H1 (cell line): ENCODE measurements at regions not wholly inside any gene's neighbourhood (a gene's known extent, or its start where the extent isn't known, plus 50 kb on each side); places are given as distances from the start of the nearest gene placed in this dataset.
A peak's percentile ranks its signal among the peaks of the same experiment; 100 is the strongest.

Experiments
- CTCF ChIA-PET: fragments of 300-600 bp; sonication (Branson Sonifier 250); formaldehyde crosslinking; loops from one replicate; lab custom pipeline; 2021; ENCODE audit not compliant: partially characterized antibody; lab: Charles Lee
- POLR2A ChIA-PET: fragments of 300-600 bp; sonication (Branson Sonifier 250); formaldehyde crosslinking; loops from one replicate; lab custom pipeline; 2021; ENCODE audit warnings: inconsistent platforms; ENCODE audit not compliant: partially characterized antibody; lab: Charles Lee
- DNase-seq, 2 experiments: peaks; one replicate each; pipeline versions ENCODE4 v3.0.0 to v3.0.0-alpha.2; 2010 to 2022; ENCODE audit warnings: low spot score in 2 of 2, low read depth in 1 of 2, mixed read lengths in 1 of 2
- FAIRE-seq: peaks from 2 replicates; lab custom pipeline; 2011; peaks lifted over from hg19 to GRCh38; lab: Jason Lieb, UNC
- H2AFZ ChIP-seq: 2 replicates; pipeline ENCODE4 v1.8.1; 2012; ENCODE audit warnings: low read length, inconsistent platforms
- H2AK5ac ChIP-seq: 2 replicates; pipeline ENCODE4 v1.6.1; 2013; ENCODE audit warnings: low read depth, low read length
- H2BK120ac ChIP-seq: replicated peaks from 2 replicates; pipeline ENCODE3; 2013; ENCODE audit warnings: low read depth, low read length, inconsistent platforms
- H2BK12ac ChIP-seq: 2 replicates; pipeline ENCODE4 v1.6.1; 2013; ENCODE audit warnings: low read depth, low read length
- H2BK15ac ChIP-seq: 2 replicates; pipeline ENCODE4 v1.6.1; 2013; ENCODE audit warnings: low read length
- H2BK20ac ChIP-seq: 2 replicates; pipeline ENCODE4 v1.6.1; 2013; ENCODE audit warnings: low read length
- H2BK5ac ChIP-seq: 2 replicates; pipeline ENCODE4 v1.6.1; 2013; ENCODE audit warnings: low read depth, low read length
- H3K14ac ChIP-seq: 2 replicates; pipeline ENCODE4 v1.6.1; 2013; ENCODE audit warnings: inconsistent platforms; ENCODE audit not compliant: insufficient read length
- H3K18ac ChIP-seq: 2 replicates; pipeline ENCODE4 v1.6.1; 2013; ENCODE audit warnings: low read length; ENCODE audit errors: extremely low read depth
- H3K23ac ChIP-seq: 2 replicates; pipeline ENCODE4 v1.6.1; 2013; ENCODE audit warnings: inconsistent platforms; ENCODE audit not compliant: insufficient read length
- H3K23me2 ChIP-seq: 2 replicates; pipeline ENCODE4 v1.6.1; 2013; ENCODE audit warnings: low read depth, low read length
- H3K27ac ChIP-seq: 2 replicates; pipeline ENCODE4 v1.6.1; 2011; ENCODE audit warnings: low read depth, low read length, inconsistent platforms
- H3K27me3 ChIP-seq, 4 experiments: replicated peaks in 1 of 4; 1 replicate in 1 of 4; 2 replicates in 3 of 4; pipeline versions ENCODE4 v1.6.1 to v1.8.1; 2011 to 2013; ENCODE audit warnings: low read length in 3 of 4, mild to moderate bottlenecking in 3 of 4, inconsistent platforms in 2 of 4, mixed read lengths in 2 of 4, moderate library complexity in 1 of 4; ENCODE audit not compliant: control insufficient read depth in 3 of 4, insufficient read depth in 3 of 4; ENCODE audit errors: extremely low read depth in 1 of 4
- H3K36me3 ChIP-seq, 4 experiments: 2 replicates each; pipeline versions ENCODE4 v1.6.1 to v1.8.1; 2011 to 2013; ENCODE audit warnings: mild to moderate bottlenecking in 4 of 4, low read length in 3 of 4, moderate library complexity in 2 of 4, control low read depth in 1 of 4, inconsistent platforms in 1 of 4; ENCODE audit not compliant: insufficient read depth in 4 of 4, control insufficient read depth in 2 of 4
- H3K4ac ChIP-seq: replicated peaks from 2 replicates; pipeline ENCODE3; 2013; ENCODE audit warnings: low read length, low read depth, mixed read lengths, inconsistent platforms; ENCODE audit not compliant: insufficient read length
- H3K4me1 ChIP-seq, 4 experiments: replicated peaks in 1 of 4; 1 replicate in 1 of 4; 2 replicates in 3 of 4; pipeline versions ENCODE4 v1.6.1 to v1.8.1; 2011 to 2013; ENCODE audit warnings: low read length in 3 of 4, inconsistent platforms in 2 of 4, mixed read lengths in 1 of 4; ENCODE audit not compliant: insufficient read depth in 4 of 4, control insufficient read depth in 3 of 4
- H3K4me2 ChIP-seq, 2 experiments: 2 replicates each; pipeline versions ENCODE4 v1.6.1 to v1.8.1; 2011 to 2013; ENCODE audit warnings: low read depth in 2 of 2, low read length in 2 of 2, control low read depth in 1 of 2, inconsistent platforms in 1 of 2, mild to moderate bottlenecking in 1 of 2; ENCODE audit not compliant: insufficient read depth in 1 of 2
- H3K4me3 ChIP-seq, 4 experiments: fragments of 200-600, 300-600 bp in 1 of 4; sonication (generic), shearing (Covaris generic), sonication (Bioruptor Twin) in 1 of 4; 2 replicates each; pipeline versions ENCODE4 v1.5.1 to v1.8.1; 2011 to 2016; ENCODE audit warnings: low read length in 4 of 4, low read depth in 3 of 4, control low read depth in 2 of 4, inconsistent platforms in 2 of 4, mild to moderate bottlenecking in 2 of 4, mixed read lengths in 1 of 4, moderate library complexity in 1 of 4; ENCODE audit not compliant: insufficient read depth in 2 of 4; ENCODE audit errors: extremely low read depth in 1 of 4
- H3K56ac ChIP-seq: replicated peaks from 2 replicates; pipeline ENCODE3; 2013; ENCODE audit warnings: low read depth, mild to moderate bottlenecking, mixed read lengths, low read length, inconsistent platforms; ENCODE audit not compliant: insufficient read length
- H3K79me1 ChIP-seq: 2 replicates; pipeline ENCODE4 v1.6.1; 2013; ENCODE audit warnings: low read depth, low read length, control low read depth
- H3K79me2 ChIP-seq, 2 experiments: 2 replicates each; pipeline versions ENCODE4 v1.6.1 to v1.8.1; 2012 to 2013; ENCODE audit warnings: low read length in 2 of 2, mild to moderate bottlenecking in 2 of 2, inconsistent platforms in 1 of 2; ENCODE audit not compliant: insufficient read depth in 2 of 2, control insufficient read depth in 1 of 2
- H3K9ac ChIP-seq, 4 experiments: replicated peaks in 1 of 4; 1 replicate in 1 of 4; 2 replicates in 3 of 4; pipeline versions ENCODE4 v1.6.1 to v1.8.1; 2011 to 2013; ENCODE audit warnings: low read depth in 3 of 4, low read length in 3 of 4, control low read depth in 2 of 4, mild to moderate bottlenecking in 2 of 4, moderate library complexity in 2 of 4, inconsistent platforms in 1 of 4; ENCODE audit errors: extremely low read depth in 1 of 4
- H3K9me3 ChIP-seq, 2 experiments: 2 replicates each; pipeline versions ENCODE4 v1.6.1 to v1.8.1; 2012 to 2013; ENCODE audit warnings: mild to moderate bottlenecking in 2 of 2, moderate library complexity in 2 of 2, control low read depth in 1 of 2, inconsistent platforms in 1 of 2, low read depth in 1 of 2, low read length in 1 of 2, mixed read lengths in 1 of 2; ENCODE audit not compliant: insufficient read depth in 2 of 2
- H4K20me1 ChIP-seq, 2 experiments: replicated peaks in 1 of 2; 2 replicates each; pipeline versions ENCODE3 to v1.8.1; 2011 to 2013; ENCODE audit warnings: inconsistent platforms in 2 of 2, low read length in 2 of 2, mild to moderate bottlenecking in 1 of 2; ENCODE audit not compliant: insufficient read depth in 2 of 2, control insufficient read depth in 1 of 2
- H4K5ac ChIP-seq: 2 replicates; pipeline ENCODE4 v1.6.1; 2013; ENCODE audit warnings: low read length, low read depth, mixed read lengths, inconsistent platforms; ENCODE audit not compliant: insufficient read length
- H4K8ac ChIP-seq: 2 replicates; pipeline ENCODE4 v1.8.0; 2013; ENCODE audit warnings: mild to moderate bottlenecking, moderate library complexity, low read length, inconsistent platforms; ENCODE audit not compliant: insufficient read depth; ENCODE audit errors: extremely low read depth
- H4K91ac ChIP-seq: replicated peaks from 2 replicates; pipeline ENCODE3; 2013; ENCODE audit warnings: low read length, mixed read lengths, inconsistent platforms; ENCODE audit not compliant: insufficient read length
- CBX8 ChIP-seq: fragments of 300-800, 300-1000 bp; sonication (generic); IDR thresholded peaks from 2 replicates; pipeline ENCODE4 v1.7.1; 2016; ENCODE audit warnings: low read depth, low read length, borderline replicate concordance
- CTCF ChIP-seq, 3 experiments: IDR thresholded peaks; 1 replicate in 2 of 3; 2 replicates in 1 of 3; pipeline versions ENCODE4 v1.5.1 to v1.6.1; 2011; ENCODE audit warnings: low read length in 3 of 3, mild to moderate bottlenecking in 3 of 3, inconsistent platforms in 2 of 3, low read depth in 1 of 3, moderate library complexity in 1 of 3; ENCODE audit not compliant: insufficient read depth in 1 of 3; ENCODE audit errors: control extremely low read depth in 1 of 3
- KDM1A ChIP-seq: fragments of 200-600, 300-600 bp; sonication (generic); IDR thresholded peaks from 2 replicates; pipeline ENCODE4 v1.7.1; 2016; ENCODE audit warnings: mild to moderate bottlenecking, low read length, borderline replicate concordance
- PHF8 ChIP-seq: fragments of 200-600 bp; sonication (generic); conservative IDR thresholded peaks from 2 replicates; pipeline ENCODE4 v1.7.1; 2012; ENCODE audit warnings: low read depth, mild to moderate bottlenecking, inconsistent platforms, low read length, moderate library complexity
- POLR2A ChIP-seq, 2 experiments: IDR thresholded peaks; 1 replicate in 1 of 2; 2 replicates in 1 of 2; pipeline ENCODE4 v1.6.1; 2011; ENCODE audit warnings: low read depth in 2 of 2, low read length in 2 of 2, mild to moderate bottlenecking in 2 of 2; ENCODE audit errors: control extremely low read depth in 1 of 2
- RFX5 ChIP-seq: IDR thresholded peaks from 2 replicates; pipeline ENCODE4 v1.6.1; 2011; ENCODE audit warnings: low read depth, low read length, improper control_type of control experiment, borderline replicate concordance
- SAP30 ChIP-seq: fragments of 300-600 bp; sonication (generic); IDR thresholded peaks from 2 replicates; pipeline ENCODE4 v1.7.1; 2012; ENCODE audit warnings: low read length, moderate library complexity, mild to moderate bottlenecking, inconsistent platforms; ENCODE audit not compliant: insufficient read depth, insufficient replicate concordance
- SIRT6 ChIP-seq: IDR thresholded peaks from one replicate; pipeline ENCODE4 v1.7.1; 2012; ENCODE audit warnings: low read length, inconsistent platforms
- SIX5 ChIP-seq: IDR thresholded peaks from 2 replicates; pipeline ENCODE4 v1.6.1; 2011; ENCODE audit warnings: mild to moderate bottlenecking, low read depth, low read length
- SP4 ChIP-seq: IDR thresholded peaks from 2 replicates; pipeline ENCODE4 v1.6.1; 2012; ENCODE audit warnings: low read length, inconsistent platforms
- SUZ12 ChIP-seq: fragments of 200-600 bp; sonication (generic); IDR thresholded peaks from 2 replicates; pipeline ENCODE4 v1.6.1; 2012; ENCODE audit warnings: mild to moderate bottlenecking, inconsistent platforms, low read length, moderate library complexity, mixed read lengths
- TEAD4 ChIP-seq: IDR thresholded peaks from 2 replicates; pipeline ENCODE4 v1.6.1; 2012; ENCODE audit warnings: low read depth, low read length, inconsistent platforms, mixed read lengths
- WGBS, 2 experiments: shearing (Covaris generic) in 1 of 2; methylation state at CpG; one replicate each; pipeline versions ENCODE4 v1.1.6 to v1.1.7; 2013 to 2015; ENCODE audit warnings: low lambda C conversion rate in 2 of 2, mixed read lengths in 2 of 2, inconsistent platforms in 1 of 2, low coverage in 1 of 2, missing lambda C conversion rate in 1 of 2; ENCODE audit not compliant: insufficient replicate concordance in 2 of 2, insufficient coverage in 1 of 2, insufficient read length in 1 of 2; ENCODE audit errors: extremely low coverage in 1 of 2, missing lambda C conversion rate in 1 of 2; 5-methylcytosine and 5-hydroxymethylcytosine counted together

GRCh38 chr5:167721926-167722440, 569.5 kb upstream of the WWC1 start:
- ChIA-PET POLR2A (interaction anchor here (0.6 to 0.9 kb wide), 2 partner anchors 23 to 245 kb away, joined by 3 read pairs; no protein-coding TSS in a partner anchor), CTCF (interaction anchor here (0.6 to 3.0 kb wide), 22 partner anchors 9 to 361 kb away, joined by 3 to 24 read pairs (median 4); no protein-coding TSS in a partner anchor)
- H2BK12ac ChIP-seq = peak overlapping the region; percentile 81; the same call in 1 of the 2 replicates
- H3K27me3 ChIP-seq = no peaks in the 10 kb centered on the region
- H3K23ac ChIP-seq = no peak overlapping the region
- no peak overlapping the region for H4K91ac ChIP-seq
- no peaks in the 10 kb centered on the region; a peak in 1 of 4 replicates for H3K9me3 ChIP-seq
- H3K18ac ChIP-seq = no peak overlapping the region
- H2AFZ ChIP-seq = no peak overlapping the region
- no peak overlapping the region for H2AK5ac ChIP-seq
- no peak overlapping the region for H2BK20ac ChIP-seq
- H3K79me2 ChIP-seq = no peaks in the 10 kb centered on the region
- no peaks in the 10 kb centered on the region for H3K23me2 ChIP-seq
- H3K14ac ChIP-seq = no peak overlapping the region
- H3K9ac ChIP-seq = no peak overlapping the region
- no peak overlapping the region for H4K5ac ChIP-seq
- no peaks in the 10 kb centered on the region for H3K36me3 ChIP-seq
- 97% methylated on average over 3 of the region's 3 CpGs; no CpG with 5 or more reads in 1 of the 2 experiments for WGBS, 2 experiments
- H2BK15ac ChIP-seq = no peak overlapping the region
- no peak overlapping the region for H3K4me2 ChIP-seq
- FAIRE-seq = no peak
- H3K4ac ChIP-seq = no peak overlapping the region
- H4K8ac ChIP-seq = no peak overlapping the region
- H3K4me1 ChIP-seq = peaks cover 0 to 11% (median 8%) of the 10 kb centered on the region in 4 experiments; a peak in 2 of 7 replicates
- H2BK5ac ChIP-seq = no peak overlapping the region
- no peaks in the 10 kb centered on the region for H3K79me1 ChIP-seq
- no peak overlapping the region for H3K4me3 ChIP-seq
- DNase-seq = no peak
- H4K20me1 ChIP-seq = no peaks in the 10 kb centered on the region
- H3K56ac ChIP-seq = no peak overlapping the region
- H3K27ac ChIP-seq = no peak overlapping the region
- H2BK120ac ChIP-seq = no peak overlapping the region
- TF ChIP-seq CTCF (IDR thresholded peaks at IDR 0.05; ENCODE audit: control extremely low read depth in 1 of 3, insufficient read depth in 1 of 3, low read depth in 1 of 3, low read length in 3 of 3) = no peak
- no peak for TF ChIP-seq TEAD4
- no peak for TF ChIP-seq CBX8
- no peak for TF ChIP-seq SIX5
- no peak for TF ChIP-seq RFX5
- no peak for TF ChIP-seq SIRT6
- no peak for TF ChIP-seq SAP30
- no peak for TF ChIP-seq POLR2A (IDR thresholded peaks at IDR 0.05; ENCODE audit: control extremely low read depth in 1 of 2, low read depth in 2 of 2, low read length in 2 of 2)
- no peak for TF ChIP-seq KDM1A
- TF ChIP-seq SP4 = no peak
- TF ChIP-seq SUZ12 = no peak
- no peak for TF ChIP-seq PHF8
